Brain pericyte (primary cell): ENCODE measurements at regions not wholly inside any gene's neighbourhood (a gene's known extent, or its start where the extent isn't known, plus 50 kb on each side); places are given as distances from the start of the nearest gene placed in this dataset.
A peak's percentile ranks its signal among the peaks of the same experiment; 100 is the strongest.

Experiments used
- DNase-seq: peaks from one replicate; pipeline ENCODE4 v3.0.0-alpha.2; 2012; ENCODE audit warnings: low read depth, low spot score

DNA sequence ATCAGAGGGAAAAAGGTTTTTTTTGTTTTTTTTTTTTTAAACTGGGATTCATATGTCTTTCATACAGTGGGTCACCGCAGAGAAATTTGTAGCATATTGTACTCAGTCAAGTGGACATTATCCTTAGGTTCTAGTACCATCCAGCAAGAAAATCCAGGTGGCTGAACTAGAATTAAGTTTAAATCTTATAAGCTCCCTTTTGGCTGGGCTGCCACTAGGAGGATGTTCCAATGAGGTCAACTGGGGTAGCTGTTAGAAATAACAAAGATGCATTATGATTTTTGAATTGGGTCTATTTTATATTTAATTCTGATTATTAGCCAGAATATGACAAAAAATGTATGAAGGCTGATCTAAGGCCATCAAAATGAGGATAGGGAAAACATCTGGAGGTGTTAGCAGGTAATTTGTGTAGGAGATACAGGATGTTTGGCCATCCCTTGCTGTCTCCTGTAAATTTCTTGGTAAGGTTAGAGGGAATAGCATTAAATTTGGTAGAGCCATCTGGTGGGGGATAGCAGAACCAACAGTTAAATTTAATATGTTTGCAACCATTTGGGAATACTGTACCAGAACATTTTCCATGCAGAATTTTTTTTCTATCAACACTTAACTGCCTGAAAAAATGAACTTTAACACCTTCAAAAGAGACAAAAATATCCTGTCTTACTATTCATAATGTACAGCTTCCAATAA is 568.5 kb upstream of the B3GALT2 start:
- no peak for DNase-seq

DNA sequence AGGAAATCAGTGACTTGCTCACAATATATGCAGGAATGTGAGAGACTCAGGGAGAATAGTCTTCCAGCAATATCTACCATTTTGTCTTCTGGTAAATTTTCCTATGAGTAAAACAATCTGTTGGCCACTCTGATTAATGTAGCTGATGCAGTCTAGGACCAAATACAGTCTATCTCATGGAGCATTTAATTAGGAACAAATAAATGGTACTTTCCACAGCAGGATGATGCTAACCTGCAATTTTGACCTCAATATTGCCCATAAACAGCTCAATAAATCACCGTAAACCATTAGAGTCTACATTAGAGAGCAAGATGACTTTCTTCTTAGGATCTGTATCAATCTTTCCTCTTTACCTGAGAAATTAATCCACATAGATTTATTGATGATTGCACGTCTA is 567.7 kb upstream of the B3GALT2 start:
- DNase-seq = no peak

DNA sequence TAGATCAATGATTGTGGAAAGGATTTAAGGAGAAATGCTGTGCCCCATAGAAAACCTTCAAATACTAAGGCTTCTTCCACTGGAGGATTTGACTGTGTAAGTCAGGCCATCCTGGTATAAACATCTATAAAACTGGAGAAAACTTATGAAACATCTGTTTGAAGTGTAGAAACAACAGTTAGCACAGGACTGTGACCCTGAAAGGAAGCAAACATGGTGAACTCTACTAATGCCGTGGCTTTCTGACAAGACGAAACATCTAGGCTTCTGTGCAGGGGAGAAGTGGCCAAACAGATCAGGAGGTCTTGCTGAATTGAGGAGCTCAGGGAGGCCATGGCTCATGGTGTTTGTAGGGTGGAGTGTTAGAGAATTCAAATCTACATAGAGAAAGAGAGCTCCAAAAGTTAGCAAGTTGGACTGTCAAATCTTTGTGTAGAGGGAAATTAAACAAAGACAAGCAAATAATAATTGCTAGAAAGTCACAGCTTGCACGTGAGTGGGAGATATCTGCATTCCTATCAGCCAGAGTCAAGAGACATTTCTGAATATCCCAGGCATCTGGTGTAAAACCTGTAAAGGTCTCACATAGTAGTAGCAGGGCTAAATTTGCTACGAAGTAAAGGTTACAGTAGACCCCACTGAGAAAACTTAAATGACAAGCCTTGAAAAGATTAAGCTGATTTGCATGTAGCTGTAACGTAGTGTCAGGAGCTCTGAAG is 566.8 kb upstream of the B3GALT2 start:
- DNase-seq = no peak

DNA sequence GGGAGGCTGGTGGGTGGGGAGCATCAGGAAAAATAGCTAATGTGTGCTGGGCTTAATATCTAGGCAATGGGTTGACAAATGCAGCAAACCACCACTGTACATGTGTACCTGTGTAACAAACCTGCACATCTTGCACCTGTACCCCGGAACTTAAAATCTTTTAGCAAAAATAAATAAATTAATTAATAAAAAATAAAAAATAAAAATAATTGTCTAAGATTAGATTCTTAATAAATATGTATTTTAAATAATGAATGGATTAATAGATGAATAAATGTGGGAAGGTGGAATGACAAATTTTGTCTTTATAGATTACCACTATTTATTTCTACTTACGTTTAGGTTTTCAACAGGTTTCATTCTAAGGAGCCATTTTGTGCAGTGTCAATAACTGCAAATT is 563.5 kb upstream of the B3GALT2 start:
- no peak for DNase-seq

DNA sequence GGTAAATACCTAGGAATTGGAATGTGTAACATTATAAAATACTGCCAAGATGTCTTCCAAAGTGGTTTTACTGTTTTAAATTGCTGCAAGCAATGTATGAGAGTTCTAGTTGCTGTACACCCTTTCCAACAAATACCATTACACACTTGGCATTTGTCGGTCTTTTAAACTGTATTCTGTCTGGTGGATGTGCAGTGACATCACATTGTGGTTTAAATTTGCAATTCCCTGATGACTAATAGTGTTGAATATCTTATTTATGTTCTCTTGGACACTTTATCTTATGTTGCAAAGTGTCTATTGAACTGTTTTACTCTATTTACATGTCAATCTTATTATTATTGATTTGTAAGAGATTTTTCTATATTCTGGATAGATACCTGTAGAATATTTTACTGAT is 561.2 kb upstream of the B3GALT2 start:
- DNase-seq = no peak

DNA sequence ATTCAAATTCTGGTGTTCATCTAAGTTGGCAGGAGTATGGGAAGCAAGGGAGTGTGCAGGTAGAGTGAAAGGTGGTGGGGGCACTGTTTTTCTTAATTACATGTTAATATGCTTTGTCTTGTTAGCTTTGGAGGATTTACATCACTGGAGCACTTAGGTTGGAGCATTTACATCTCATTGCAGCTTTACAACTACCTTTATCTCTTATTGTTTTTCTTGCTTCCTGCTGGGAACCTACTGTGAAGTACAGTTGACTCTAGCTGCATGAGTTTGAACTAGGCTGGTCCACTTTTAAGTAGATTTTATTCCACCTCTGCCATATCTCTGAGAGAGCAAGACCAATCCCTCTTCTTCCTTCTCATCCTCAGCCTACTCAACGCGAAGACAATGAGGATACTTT is 554.8 kb upstream of the B3GALT2 start:
- no peak for DNase-seq

DNA sequence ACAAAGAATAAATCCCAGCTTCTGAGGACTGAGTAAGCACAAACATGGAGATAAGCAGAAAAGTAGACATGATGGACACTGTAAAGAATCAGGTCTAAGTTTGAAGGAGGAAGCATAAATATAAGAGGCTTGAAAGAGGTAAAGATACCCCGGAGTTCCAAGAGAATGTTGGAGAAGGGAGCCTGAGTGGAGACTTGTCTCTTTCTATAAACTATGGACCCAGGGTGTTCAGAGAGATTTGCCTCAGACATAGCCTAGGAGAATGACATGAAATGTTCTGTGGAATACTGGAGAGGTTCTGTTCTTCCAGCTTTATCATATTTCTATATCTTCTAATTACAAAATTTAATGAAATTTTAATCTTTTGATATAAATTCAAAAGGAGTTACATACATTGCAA is 554.3 kb upstream of the B3GALT2 start:
- no peak for DNase-seq

DNA sequence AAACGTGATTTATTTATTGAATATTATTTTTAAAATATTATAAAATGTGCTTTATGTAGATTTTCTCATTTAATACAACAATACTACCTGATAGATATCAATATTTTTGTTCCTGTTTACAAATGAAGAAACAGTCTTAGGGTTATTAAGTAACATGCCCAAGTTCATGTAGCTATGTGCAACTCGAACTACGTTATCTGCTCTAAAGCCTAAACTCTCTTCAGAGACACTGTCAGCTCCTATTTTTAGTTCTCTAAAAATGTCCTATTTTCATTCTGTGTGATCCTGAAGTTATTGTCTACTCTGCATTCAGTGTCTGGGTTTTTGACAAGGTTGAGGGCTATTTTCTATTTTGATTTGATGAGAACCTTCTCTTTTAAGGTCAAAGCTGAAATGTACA is 550.1 kb upstream of the B3GALT2 start:
- no peak for DNase-seq

DNA sequence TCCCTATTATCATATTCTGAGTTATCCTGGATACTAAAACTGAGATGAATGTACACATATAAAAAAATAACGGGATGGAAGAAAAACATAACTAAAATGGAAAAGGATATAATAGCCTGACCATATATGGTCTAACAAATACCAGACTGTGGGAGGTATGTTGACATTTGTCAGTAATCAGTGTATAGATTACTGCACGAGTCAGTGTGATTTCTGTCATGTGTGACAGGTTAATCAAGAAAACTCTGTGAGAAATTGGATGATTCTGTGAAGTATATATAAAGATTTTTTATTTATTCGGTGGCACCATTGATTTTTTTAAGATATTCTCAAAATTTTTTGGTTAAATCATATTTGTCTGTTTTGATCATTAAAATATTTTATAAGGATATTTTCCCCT is 547.3 kb upstream of the B3GALT2 start:
- no peak for DNase-seq

DNA sequence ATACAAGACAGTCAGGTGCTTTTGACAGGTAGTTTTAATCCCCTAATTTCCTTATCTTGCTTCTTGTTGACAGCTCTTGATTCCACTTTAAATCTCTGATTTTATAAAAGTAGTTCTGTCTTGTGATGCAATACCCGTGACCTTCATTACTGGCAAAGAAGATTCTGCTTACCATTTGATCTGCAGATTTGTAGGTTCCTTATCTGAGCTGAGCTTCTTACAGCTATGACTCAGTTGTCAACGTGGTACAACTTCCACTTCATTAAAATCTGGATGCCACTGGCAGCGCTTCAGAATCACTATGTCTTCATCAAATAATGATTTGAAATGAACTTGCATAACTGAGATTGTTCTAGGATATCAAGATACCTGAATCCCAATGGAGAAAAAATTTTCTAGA is 543.6 kb upstream of the B3GALT2 start:
- DNase-seq = no peak

DNA sequence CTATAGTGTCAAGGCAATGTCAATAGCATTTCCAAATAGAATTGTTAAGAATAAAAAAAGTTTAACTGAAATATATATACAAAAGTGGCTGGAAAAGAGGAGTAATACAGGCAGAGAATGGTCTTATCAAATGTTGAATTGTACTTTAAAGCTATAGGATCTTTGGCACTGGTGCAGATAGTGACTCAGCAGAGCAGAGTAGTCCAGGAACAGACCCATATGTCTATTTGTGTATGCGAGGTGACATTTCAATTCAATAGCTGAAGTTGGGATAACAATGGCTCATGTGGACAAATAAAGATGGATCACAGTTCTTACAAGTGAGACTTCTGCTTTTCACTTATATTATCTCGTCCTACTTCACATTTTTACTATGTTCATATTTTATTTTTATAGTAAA is 543.0 kb upstream of the B3GALT2 start:
- DNase-seq = no peak

DNA sequence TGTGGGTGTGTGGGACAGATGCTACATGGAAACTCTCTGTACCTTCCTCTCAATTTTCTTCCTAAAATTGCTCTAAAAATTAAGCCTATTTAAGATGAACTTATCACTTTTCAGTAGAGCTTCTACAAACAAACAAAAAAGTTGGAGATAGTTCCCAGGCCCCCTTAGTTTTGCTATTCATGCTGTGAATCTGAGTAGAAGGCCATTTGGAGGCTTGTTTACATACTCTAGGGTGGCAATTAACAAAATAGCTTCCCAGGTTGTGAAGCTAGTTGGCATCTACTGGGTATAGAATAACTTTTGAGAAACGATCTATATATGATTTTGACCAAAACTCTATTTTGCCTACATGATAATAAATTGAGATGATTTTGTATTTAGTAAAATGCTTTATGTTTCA is 541.4 kb upstream of the B3GALT2 start:
- DNase-seq = no peak

DNA sequence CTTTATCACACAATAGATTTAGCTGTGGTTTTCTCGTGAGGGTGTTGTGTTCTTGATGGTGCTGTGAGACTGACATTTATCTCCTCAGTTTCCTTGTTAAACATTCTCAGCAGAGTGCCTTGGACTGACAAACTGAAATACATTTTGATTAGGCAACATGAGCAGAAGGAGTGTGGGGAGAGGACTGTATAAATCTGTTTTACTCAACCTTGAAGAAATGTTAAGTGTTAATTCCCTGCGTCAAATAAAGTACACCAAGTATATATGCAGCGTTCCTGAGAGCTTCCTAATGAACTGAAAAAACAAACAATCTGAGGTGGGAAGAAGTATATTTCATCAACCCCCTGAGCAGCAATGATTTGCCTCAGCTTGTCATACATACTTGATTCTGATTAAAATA is 540.3 kb upstream of the B3GALT2 start:
- no peak for DNase-seq

DNA sequence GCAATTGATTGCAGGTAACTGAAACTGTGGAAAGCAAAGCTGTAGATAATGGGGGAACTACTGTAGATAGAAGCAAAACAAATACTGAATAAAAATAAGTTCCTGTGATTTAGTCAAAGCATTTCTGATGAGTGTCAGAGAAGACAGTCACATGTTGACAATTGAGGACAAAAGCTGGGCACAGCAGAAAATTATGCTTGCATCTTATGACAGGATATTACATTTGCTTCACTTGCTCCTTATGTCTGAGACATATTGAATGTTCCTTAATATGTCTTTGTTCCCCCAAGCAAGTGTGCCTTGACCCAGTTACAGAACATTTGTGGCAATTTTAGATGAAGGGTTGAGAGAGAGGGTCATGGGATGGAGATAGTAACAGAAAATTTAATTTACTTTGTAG is 526.0 kb upstream of the B3GALT2 start:
- DNase-seq = no peak

DNA sequence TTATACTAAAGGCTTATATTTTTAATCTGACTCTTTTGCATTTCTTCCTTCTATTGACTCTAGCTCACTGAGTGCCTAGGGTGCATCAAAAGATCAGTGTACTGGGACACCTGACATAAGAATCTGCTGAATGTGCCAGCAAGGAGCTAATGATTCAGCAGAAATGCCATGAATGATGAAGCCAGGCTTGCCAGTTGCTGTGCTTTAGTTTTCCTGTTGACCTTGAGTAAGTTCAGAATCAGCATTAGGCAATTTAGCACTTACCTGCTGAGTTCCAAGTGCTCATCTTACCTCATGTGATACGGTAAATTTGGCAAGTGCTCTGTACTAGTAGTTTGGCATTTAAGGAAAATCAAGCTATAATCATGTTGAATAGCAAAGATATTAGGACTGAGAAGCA is 523.2 kb upstream of the B3GALT2 start:
- no peak for DNase-seq

DNA sequence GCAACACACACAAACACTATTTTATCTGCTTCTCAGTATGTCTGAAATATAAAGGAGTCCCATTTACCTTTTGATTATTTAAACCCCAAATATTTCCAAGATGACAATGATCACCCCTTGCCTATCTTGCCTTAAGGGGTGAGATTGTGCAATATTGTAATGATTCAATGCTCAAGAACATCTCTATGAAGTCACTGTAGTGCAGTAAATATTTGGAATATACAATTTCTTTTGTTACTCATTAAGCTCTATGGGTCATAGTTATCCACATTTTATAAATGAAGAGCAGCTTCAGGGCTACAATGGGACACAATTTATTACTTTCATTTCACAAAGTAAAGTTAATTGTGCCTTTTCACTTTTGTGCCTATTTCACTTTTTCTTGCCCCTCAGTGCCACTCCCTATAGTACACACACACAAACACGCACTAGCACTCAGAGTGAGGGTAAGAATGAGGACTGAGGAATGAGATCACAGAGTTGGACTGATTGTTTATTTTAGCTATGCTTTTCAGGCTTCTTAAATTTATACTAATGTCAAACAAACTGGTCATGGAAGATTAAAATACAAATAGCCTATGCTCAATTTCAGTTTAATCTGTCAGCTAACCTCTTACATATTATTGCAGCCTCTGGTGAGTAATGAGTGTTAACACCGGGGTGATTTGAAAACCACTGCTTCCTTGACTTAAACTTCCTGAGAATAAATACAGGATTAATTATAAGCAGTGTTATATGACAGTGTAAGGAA is 521.0 kb upstream of the B3GALT2 start:
- DNase-seq = no peak

DNA sequence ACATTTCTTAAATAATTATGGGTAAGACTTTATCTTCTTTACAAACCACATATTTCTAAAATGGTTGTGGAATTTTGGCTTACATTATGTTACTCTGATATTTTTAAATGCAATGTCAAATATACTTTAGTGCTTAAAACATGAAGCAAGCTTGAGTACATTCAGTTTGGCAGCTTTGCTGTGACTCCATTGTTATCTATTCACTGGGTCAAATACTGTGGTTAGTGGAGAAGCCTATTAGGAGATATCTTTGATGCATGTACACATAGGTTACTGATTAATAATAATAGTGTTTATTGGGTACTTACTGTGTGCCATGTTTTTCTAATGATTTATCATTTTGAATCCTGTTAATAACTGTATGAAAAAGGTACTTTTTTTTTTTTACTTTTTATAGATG is 520.4 kb upstream of the B3GALT2 start:
- DNase-seq = no peak

DNA sequence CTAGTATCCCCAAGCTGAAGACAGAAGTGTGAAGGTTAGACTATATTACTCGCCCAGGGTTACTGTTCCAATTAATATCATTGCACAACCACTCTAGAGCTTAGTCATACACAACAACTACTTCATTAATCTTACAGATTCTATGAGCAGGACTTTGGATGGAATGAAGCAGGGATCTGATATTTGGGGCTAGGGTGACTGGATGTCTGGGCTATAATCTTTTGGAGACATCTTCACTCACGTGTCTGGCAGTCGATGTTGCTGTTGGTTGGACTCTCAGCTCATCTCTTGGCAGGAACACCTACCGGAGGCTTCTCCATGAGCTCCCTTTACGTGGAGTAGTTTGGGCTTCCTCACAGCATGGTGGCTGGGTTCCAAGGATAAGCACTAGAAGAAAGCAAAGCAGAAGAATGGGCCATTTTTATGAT is 519.2 kb upstream of the B3GALT2 start:
- no peak for DNase-seq

DNA sequence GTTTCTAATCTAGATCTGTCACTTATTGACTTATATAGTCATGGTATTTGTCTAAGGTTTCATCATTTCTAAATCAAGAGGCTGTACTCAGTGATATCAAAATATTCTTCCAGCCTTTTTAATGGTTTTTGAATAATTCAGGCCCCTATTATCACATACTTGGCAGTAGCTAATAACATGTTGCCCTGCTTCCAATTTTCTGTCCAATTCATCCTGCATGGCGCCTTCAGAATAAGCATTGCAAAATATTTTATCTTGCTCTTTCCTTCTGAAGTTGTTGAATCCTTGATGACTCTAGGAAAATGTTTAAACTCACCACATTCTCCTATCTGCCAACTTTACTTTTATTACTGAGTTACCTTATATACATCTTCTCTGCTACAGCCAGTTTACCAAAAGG is 517.2 kb upstream of the B3GALT2 start:
- DNase-seq = no peak

DNA sequence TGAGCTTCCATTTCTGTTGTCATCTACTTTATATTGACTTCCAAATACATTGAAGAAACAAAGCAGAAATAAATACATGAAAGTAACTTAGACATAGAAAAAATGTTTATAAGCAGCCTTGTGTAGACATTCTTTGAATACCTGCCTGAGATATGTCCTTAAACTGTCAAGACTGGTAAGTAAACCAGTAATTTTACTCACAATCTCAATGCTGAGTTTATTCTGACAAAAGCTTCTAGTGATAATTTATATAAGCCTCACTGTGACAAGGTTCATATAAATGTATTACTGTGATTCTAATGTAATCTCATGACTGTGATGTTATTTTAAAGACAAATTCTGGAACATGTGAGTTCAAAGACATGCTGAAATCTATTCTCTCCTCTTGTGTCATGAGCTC is 516.7 kb upstream of the B3GALT2 start:
- no peak for DNase-seq

DNA sequence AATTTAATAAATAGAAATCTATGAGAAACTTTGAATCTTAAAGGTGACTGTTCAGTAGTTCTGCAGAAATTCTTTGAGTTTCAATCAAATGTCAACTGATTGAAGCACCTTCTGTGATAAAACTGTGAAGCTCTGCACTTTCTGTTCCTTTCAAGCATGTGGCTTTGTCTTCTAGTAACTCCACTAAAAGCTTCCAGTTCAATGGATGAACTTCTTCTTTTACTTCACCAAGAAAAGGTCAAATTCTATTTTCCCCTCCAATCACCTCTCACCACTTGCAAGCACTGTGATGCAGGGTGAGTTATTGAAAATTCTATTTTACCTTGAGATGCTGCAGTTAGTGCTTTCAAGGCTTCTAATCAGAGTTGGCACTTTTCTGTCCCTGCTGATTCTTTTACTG is 515.3 kb upstream of the B3GALT2 start:
- DNase-seq = no peak

DNA sequence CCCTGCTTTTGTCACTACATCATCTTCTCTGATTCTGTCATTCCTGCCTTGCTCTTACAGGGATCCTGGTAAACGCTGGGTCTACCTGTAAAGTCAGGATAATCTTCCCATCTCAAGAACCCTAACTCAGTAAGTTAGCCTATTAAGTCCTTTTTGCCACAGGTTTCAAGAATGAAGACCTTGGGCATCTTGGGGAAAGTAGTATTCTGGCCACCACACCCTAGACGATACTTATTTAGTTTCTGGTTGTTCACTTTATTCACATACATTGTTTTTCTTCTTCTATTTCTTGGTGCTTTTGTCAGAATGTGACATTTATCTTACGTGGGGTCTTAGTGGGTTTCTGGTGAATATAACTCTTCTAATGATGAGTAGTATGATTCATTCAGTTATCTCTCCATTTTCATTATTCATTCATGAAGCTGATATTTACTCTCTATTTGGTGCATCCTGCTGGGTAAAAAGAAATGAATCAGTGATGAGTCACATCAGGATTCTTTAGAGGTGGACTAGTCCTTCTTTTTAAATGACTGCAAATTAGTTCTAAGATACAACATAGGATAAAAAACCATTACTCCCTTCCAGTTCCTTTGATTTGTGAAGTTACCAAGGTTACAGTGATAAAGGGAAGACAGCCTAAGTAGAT is 514.4 kb upstream of the B3GALT2 start:
- peak; percentile 8 for DNase-seq
